H9 (cell line): ENCODE measurements at regions not wholly inside any gene's neighbourhood (a gene's known extent, or its start where the extent isn't known, plus 50 kb on each side); places are given as distances from the start of the nearest gene placed in this dataset.

ENCODE experiments used
- DNase-seq: peaks from one replicate; pipeline ENCODE4 v3.0.0-alpha.2; 2017
- H2AFZ ChIP-seq: one replicate; pipeline ENCODE4 v1.6.1; 2013; ENCODE audit warnings: mild to moderate bottlenecking, low read length, control low read depth, moderate library complexity
- H2AK5ac ChIP-seq: 2 replicates; pipeline ENCODE4 v1.6.1; 2013; ENCODE audit warnings: low read length, control low read depth, mixed read lengths; ENCODE audit not compliant: insufficient read length
- H2BK120ac ChIP-seq: one replicate; pipeline ENCODE4 v1.6.1; 2013; ENCODE audit warnings: low read depth, mild to moderate bottlenecking, low read length, control low read depth, inconsistent platforms; ENCODE audit not compliant: poor library complexity, severe bottlenecking
- H2BK12ac ChIP-seq: 2 replicates; pipeline ENCODE4 v1.6.1; 2013; ENCODE audit warnings: low read length, control low read depth, mixed read lengths, low read depth; ENCODE audit not compliant: insufficient read length
- H2BK15ac ChIP-seq: 2 replicates; pipeline ENCODE4 v1.6.1; 2013; ENCODE audit warnings: low read depth, low read length, control low read depth
- H2BK20ac ChIP-seq: one replicate; pipeline ENCODE4 v1.6.1; 2013; ENCODE audit warnings: low read depth, mild to moderate bottlenecking, low read length, control low read depth, inconsistent platforms; ENCODE audit not compliant: poor library complexity, severe bottlenecking
- H2BK5ac ChIP-seq: 2 replicates; pipeline ENCODE4 v1.6.1; 2013; ENCODE audit warnings: low read length, control low read depth, mixed read lengths; ENCODE audit not compliant: insufficient read length
- H3K14ac ChIP-seq: 2 replicates; pipeline ENCODE4 v1.6.1; 2013; ENCODE audit warnings: low read length, control low read depth; ENCODE audit not compliant: insufficient read depth
- H3K18ac ChIP-seq: 2 replicates; pipeline ENCODE4 v1.6.1; 2013; ENCODE audit warnings: low read depth, mild to moderate bottlenecking, mixed read lengths, low read length, control low read depth; ENCODE audit not compliant: insufficient read length
- H3K23ac ChIP-seq: 2 replicates; pipeline ENCODE4 v1.6.1; 2013; ENCODE audit warnings: low read length, control low read depth, mixed read lengths, low read depth; ENCODE audit not compliant: insufficient read length
- H3K23me2 ChIP-seq: 2 replicates; pipeline ENCODE4 v1.6.1; 2013; ENCODE audit warnings: low read depth, mild to moderate bottlenecking, mixed read lengths, low read length, control low read depth; ENCODE audit not compliant: insufficient read length, poor library complexity, severe bottlenecking
- H3K27ac ChIP-seq: 2 replicates; pipeline ENCODE4 v1.5.1; 2013; ENCODE audit warnings: low read length, control low read depth, mixed read lengths, low read depth; ENCODE audit not compliant: insufficient read length
- H3K27me3 ChIP-seq: 2 replicates; pipeline ENCODE4 v1.6.1; 2013; ENCODE audit warnings: low read length, control low read depth, inconsistent platforms; ENCODE audit not compliant: insufficient read depth
- H3K4ac ChIP-seq: 2 replicates; pipeline ENCODE4 v1.6.1; 2013; ENCODE audit warnings: low read depth, mild to moderate bottlenecking, control low read depth, inconsistent platforms, low read length, moderate library complexity
- H3K4me1 ChIP-seq: 2 replicates; pipeline ENCODE4 v1.6.1; 2013; ENCODE audit warnings: low read length, control low read depth, inconsistent platforms; ENCODE audit not compliant: insufficient read depth
- H3K4me2 ChIP-seq: 2 replicates; pipeline ENCODE4 v1.6.1; 2013; ENCODE audit warnings: low read length, control low read depth, mixed read lengths; ENCODE audit not compliant: insufficient read length, insufficient read depth
- H3K56ac ChIP-seq: 2 replicates; pipeline ENCODE4 v1.6.1; 2013; ENCODE audit warnings: low read depth, mild to moderate bottlenecking, mixed read lengths, low read length, control low read depth; ENCODE audit not compliant: insufficient read length
- H3K79me1 ChIP-seq: 2 replicates; pipeline ENCODE4 v1.6.1; 2013; ENCODE audit warnings: low read depth, mild to moderate bottlenecking, moderate library complexity, low read length, control low read depth, inconsistent platforms; ENCODE audit not compliant: insufficient read depth, poor library complexity, severe bottlenecking
- H3K79me2 ChIP-seq: 2 replicates; pipeline ENCODE4 v1.6.1; 2013; ENCODE audit warnings: low read length, control low read depth, inconsistent platforms; ENCODE audit not compliant: insufficient read depth
- H3K9ac ChIP-seq: 2 replicates; pipeline ENCODE4 v1.6.1; 2013; ENCODE audit warnings: low read length, control low read depth, mixed read lengths; ENCODE audit not compliant: insufficient read length; ENCODE audit errors: extremely low read depth
- H3K9me3 ChIP-seq: one replicate; pipeline ENCODE4 v1.6.1; 2013; ENCODE audit warnings: low read depth, low read length, inconsistent platforms; ENCODE audit not compliant: control insufficient read depth
- H3T11ph ChIP-seq: one replicate; pipeline ENCODE4 v1.6.1; 2013; ENCODE audit warnings: mild to moderate bottlenecking, low read length, control low read depth, inconsistent platforms
- H4K20me1 ChIP-seq: one replicate; pipeline ENCODE4 v1.6.1; 2013; ENCODE audit not compliant: control insufficient read depth, insufficient read length, insufficient read depth
- H4K5ac ChIP-seq: 2 replicates; pipeline ENCODE4 v1.6.1; 2013; ENCODE audit warnings: low read depth, mild to moderate bottlenecking, mixed read lengths, low read length, control low read depth; ENCODE audit not compliant: insufficient read length
- H4K8ac ChIP-seq: replicated peaks from 2 replicates; pipeline ENCODE4 v1.6.1; 2013; ENCODE audit warnings: low read length, control low read depth, mixed read lengths, low read depth; ENCODE audit not compliant: insufficient read length
- H4K91ac ChIP-seq: 2 replicates; pipeline ENCODE4 v1.6.1; 2013; ENCODE audit warnings: low read depth, mild to moderate bottlenecking, moderate library complexity, mixed read lengths, low read length, control low read depth; ENCODE audit not compliant: insufficient read length
- H3K27ac Mint-ChIP-seq, 3 experiments: 2 replicates in 2 of 3; 3 replicates in 1 of 3; pipeline ENCODE4 v1.8.0; 2020 to 2021; ENCODE audit warnings: mixed read lengths in 3 of 3, mild to moderate bottlenecking in 1 of 3, moderate library complexity in 1 of 3
- H3K27me3 Mint-ChIP-seq: 2 replicates; pipeline ENCODE4 v1.8.0; 2021; ENCODE audit warnings: low read depth, mild to moderate bottlenecking, moderate library complexity, mixed read lengths
- H3K36me3 Mint-ChIP-seq, 3 experiments: 2 replicates in 2 of 3; 3 replicates in 1 of 3; pipeline ENCODE4 v1.8.0; 2020 to 2021; ENCODE audit warnings: low read depth in 3 of 3, mixed read lengths in 3 of 3; ENCODE audit not compliant: insufficient read depth in 1 of 3
- H3K4me1 Mint-ChIP-seq, 2 experiments: 2 replicates each; pipeline ENCODE4 v1.8.0; 2020; ENCODE audit warnings: mixed read lengths in 2 of 2
- H3K4me3 Mint-ChIP-seq, 2 experiments: 2 replicates in 1 of 2; 3 replicates in 1 of 2; pipeline ENCODE4 v1.8.0; 2020 to 2021; ENCODE audit warnings: mild to moderate bottlenecking in 2 of 2, mixed read lengths in 2 of 2, moderate library complexity in 1 of 2
- H3K9me3 Mint-ChIP-seq, 2 experiments: 2 replicates in 1 of 2; 3 replicates in 1 of 2; pipeline ENCODE4 v1.8.0; 2020; ENCODE audit warnings: mild to moderate bottlenecking in 2 of 2, mixed read lengths in 2 of 2, moderate library complexity in 1 of 2
- CTCF ChIP-seq: fragments of 200-600 bp; sonication (generic); conservative IDR thresholded peaks from 3 replicates; pipeline ENCODE4 v1.8.0; 2021; ENCODE audit warnings: antibody characterized with exemption, mild to moderate bottlenecking

GRCh38 chr14:44029933-44030332 lies 477.1 kb downstream of the FSCB start:
- Histone ChIP-seq H3K23ac (no peak overlapping the region), H4K5ac (no peak overlapping the region), H3K79me1 (no peaks in the 10 kb centered on the region), H4K20me1 (no peaks in the 10 kb centered on the region), H3K4me1 (no peaks in the 10 kb centered on the region), H2AK5ac (no peak overlapping the region), H3T11ph (no peak overlapping the region), H3K4me2 (no peak overlapping the region), H2BK15ac (no peak overlapping the region), H2AFZ (no peak overlapping the region), H2BK20ac (no peak overlapping the region), H3K4ac (no peak overlapping the region), H4K91ac (no peak overlapping the region), H2BK12ac (no peak overlapping the region), H3K9ac (no peak overlapping the region), H3K79me2 (no peaks in the 10 kb centered on the region), H3K9me3 (no peaks in the 10 kb centered on the region), H3K27me3 (no peaks in the 10 kb centered on the region), H3K18ac (no peak overlapping the region), H2BK120ac (no peak overlapping the region), H3K23me2 (no peaks in the 10 kb centered on the region), H3K27ac (no peak overlapping the region), H2BK5ac (no peak overlapping the region), H3K56ac (no peak overlapping the region), H4K8ac (no peak overlapping the region), H3K14ac (no peak overlapping the region)
- TF ChIP-seq CTCF, result no peak
- H3K27me3 Mint-ChIP-seq, result no peaks in the 10 kb centered on the region
- no peak for DNase-seq
- H3K36me3 Mint-ChIP-seq, result no peaks in the 10 kb centered on the region
- no peaks in the 10 kb centered on the region; a peak in 1 of 5 replicates for H3K9me3 Mint-ChIP-seq
- H3K27ac Mint-ChIP-seq, result no peak overlapping the region; a peak in 1 of 7 replicates
- H3K4me1 Mint-ChIP-seq, result peaks cover 8 to 9% of the 10 kb centered on the region in 2 experiments
- no peak overlapping the region for H3K4me3 Mint-ChIP-seq
